ENCODE measurements at regions not wholly inside any gene's neighbourhood (a gene's known extent, or its start where the extent isn't known, plus 50 kb on each side); places are given as distances from the start of the nearest gene placed in this dataset.

DNA sequence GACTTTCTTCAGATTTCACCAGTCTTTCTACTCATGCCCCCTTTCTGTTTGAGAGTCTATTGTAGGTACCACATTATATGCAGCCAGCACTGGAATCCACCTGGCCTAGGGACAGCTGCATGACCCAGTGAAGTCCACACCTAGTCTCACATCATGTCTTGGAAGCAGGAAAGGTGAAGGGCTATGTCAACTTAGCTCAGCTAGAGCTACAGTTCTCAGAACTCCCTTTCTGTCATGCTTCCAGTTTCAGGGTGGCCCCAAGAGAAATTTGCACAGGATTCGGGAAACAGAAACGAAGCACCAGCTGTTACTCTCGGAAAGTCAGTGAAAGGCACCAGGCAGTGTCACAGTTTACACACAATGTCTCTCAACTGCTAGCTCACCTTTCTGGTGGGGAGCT is 51.6 kb upstream of the NLRP1 start:
- DNase-seq = no peak
- Histone ChIP-seq H3K79me2 (ENCODE audit: insufficient read depth, low read length) (no peaks in the 10 kb centered on the region), H3K4me3 (ENCODE audit: low read depth in 1 of 2, low read length in 2 of 2) (no peak overlapping the region), H3K27me3 (ENCODE audit: insufficient read depth, low read length, poor library complexity) (peaks cover 36% of the 10 kb centered on the region), H3K36me3 (ENCODE audit: insufficient read depth, low read length) (no peaks in the 10 kb centered on the region), H3K9ac (ENCODE audit: low read depth, low read length) (no peak overlapping the region), H4K20me1 (ENCODE audit: insufficient read depth, low read length) (no peaks in the 10 kb centered on the region; the same call in 1 of the 2 replicates), H3K27ac (ENCODE audit: low read length) (no peak overlapping the region), H3K4me1 (ENCODE audit: insufficient read depth, low read length) (no peaks in the 10 kb centered on the region), H3K4me2 (ENCODE audit: insufficient read depth, low read length) (no peak overlapping the region), H3K9me3 (ENCODE audit: insufficient read depth, low read length, severe bottlenecking) (no peaks in the 10 kb centered on the region), H2AFZ (ENCODE audit: low read depth, low read length) (no peak overlapping the region)
- no peak for ATAC-seq (ENCODE audit: insufficient read depth, low read depth)
- TF ChIP-seq CTCF (IDR thresholded peaks at IDR 0.05; ENCODE audit: borderline replicate concordance, extremely low read depth, low read length, poor library complexity, severe bottlenecking) (no peak), EZH2 (IDR thresholded peaks at IDR 0.05; ENCODE audit: borderline replicate concordance, low read depth, low read length, severe bottlenecking) (no peak)

DNA sequence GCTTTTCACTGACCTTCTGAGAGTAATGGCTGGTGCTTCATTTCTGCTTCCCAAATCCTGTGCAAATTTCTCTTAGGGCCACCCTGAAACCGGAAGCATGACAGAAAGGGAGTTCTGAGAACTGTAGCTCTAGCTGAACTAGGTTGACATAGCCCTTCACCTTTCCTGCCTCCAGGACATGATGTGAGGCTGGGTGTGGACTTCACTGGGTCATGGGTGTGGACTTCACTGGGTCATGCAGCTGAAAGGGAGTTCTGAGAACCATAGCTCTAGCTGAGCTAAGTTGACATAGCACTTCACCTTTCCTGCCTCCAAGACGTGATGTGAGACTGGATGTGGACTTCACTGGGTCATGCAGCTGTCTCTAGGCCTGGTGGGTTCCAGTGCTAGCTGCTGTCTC is 54.3 kb upstream of the NLRP1 start:
- Histone ChIP-seq H3K27ac (ENCODE audit: low read length) (no peak overlapping the region), H3K9me3 (ENCODE audit: insufficient read depth, low read length, severe bottlenecking) (no peaks in the 10 kb centered on the region), H3K36me3 (ENCODE audit: insufficient read depth, low read length) (no peaks in the 10 kb centered on the region), H4K20me1 (ENCODE audit: insufficient read depth, low read length) (no peaks in the 10 kb centered on the region; the same call in 1 of the 2 replicates), H3K4me3 (ENCODE audit: low read depth in 1 of 2, low read length in 2 of 2) (no peak overlapping the region), H3K27me3 (ENCODE audit: insufficient read depth, low read length, poor library complexity) (peaks cover 30% of the 10 kb centered on the region), H2AFZ (ENCODE audit: low read depth, low read length) (no peak overlapping the region), H3K9ac (ENCODE audit: low read depth, low read length) (no peak overlapping the region), H3K4me1 (ENCODE audit: insufficient read depth, low read length) (no peaks in the 10 kb centered on the region), H3K79me2 (ENCODE audit: insufficient read depth, low read length) (no peaks in the 10 kb centered on the region), H3K4me2 (ENCODE audit: insufficient read depth, low read length) (no peak overlapping the region)
- no peak for TF ChIP-seq EZH2 (IDR thresholded peaks at IDR 0.05; ENCODE audit: borderline replicate concordance, low read depth, low read length, severe bottlenecking)
- no peak for TF ChIP-seq CTCF (IDR thresholded peaks at IDR 0.05; ENCODE audit: borderline replicate concordance, extremely low read depth, low read length, poor library complexity, severe bottlenecking)
- ATAC-seq (ENCODE audit: insufficient read depth, low read depth) (no peak), DNase-seq (no peak)

GRCh38 chr17:5640726-5641125 is 56.4 kb upstream of the NLRP1 start:
- peaks cover 33% of the 10 kb centered on the region for H3K27me3 ChIP-seq (ENCODE audit: insufficient read depth, low read length, poor library complexity)
- ATAC-seq (ENCODE audit: insufficient read depth, low read depth) = no peak
- TF ChIP-seq CTCF (IDR thresholded peaks at IDR 0.05; ENCODE audit: borderline replicate concordance, extremely low read depth, low read length, poor library complexity, severe bottlenecking) (no peak), EZH2 (IDR thresholded peaks at IDR 0.05; ENCODE audit: borderline replicate concordance, low read depth, low read length, severe bottlenecking) (no peak)

GRCh38 chr17:5642752-5643151 is 58.4 kb upstream of the NLRP1 start:
- TF ChIP-seq CTCF (IDR thresholded peaks at IDR 0.05; ENCODE audit: borderline replicate concordance, extremely low read depth, low read length, poor library complexity, severe bottlenecking) = no peak
- ATAC-seq (ENCODE audit: insufficient read depth, low read depth) (no peak), DNase-seq (no peak)
- Histone ChIP-seq H3K27me3 (ENCODE audit: insufficient read depth, low read length, poor library complexity) (peaks cover 30% of the 10 kb centered on the region), H3K4me3 (ENCODE audit: low read depth in 1 of 2, low read length in 2 of 2) (no peak overlapping the region), H3K9me3 (ENCODE audit: insufficient read depth, low read length, severe bottlenecking) (no peaks in the 10 kb centered on the region), H4K20me1 (ENCODE audit: insufficient read depth, low read length) (no peaks in the 10 kb centered on the region; the same call in 1 of the 2 replicates), H3K79me2 (ENCODE audit: insufficient read depth, low read length) (no peaks in the 10 kb centered on the region), H3K4me1 (ENCODE audit: insufficient read depth, low read length) (no peaks in the 10 kb centered on the region), H3K9ac (ENCODE audit: low read depth, low read length) (no peak overlapping the region), H2AFZ (ENCODE audit: low read depth, low read length) (no peak overlapping the region), H3K4me2 (ENCODE audit: insufficient read depth, low read length) (no peak overlapping the region), H3K27ac (ENCODE audit: low read length) (no peak overlapping the region), H3K36me3 (ENCODE audit: insufficient read depth, low read length) (no peaks in the 10 kb centered on the region)

More at GRCh38 chr17:5640726-5641125, 56.4 kb upstream of the NLRP1 start:
- Histone ChIP-seq H3K4me2 (ENCODE audit: insufficient read depth, low read length) (no peak overlapping the region), H3K27ac (ENCODE audit: low read length) (no peak overlapping the region), H3K9ac (ENCODE audit: low read depth, low read length) (no peak overlapping the region), H3K4me3 (ENCODE audit: low read depth in 1 of 2, low read length in 2 of 2) (no peak overlapping the region), H2AFZ (ENCODE audit: low read depth, low read length) (no peak overlapping the region), H3K79me2 (ENCODE audit: insufficient read depth, low read length) (no peaks in the 10 kb centered on the region), H3K9me3 (ENCODE audit: insufficient read depth, low read length, severe bottlenecking) (no peaks in the 10 kb centered on the region), H3K4me1 (ENCODE audit: insufficient read depth, low read length) (no peaks in the 10 kb centered on the region), H4K20me1 (ENCODE audit: insufficient read depth, low read length) (no peaks in the 10 kb centered on the region; the same call in 1 of the 2 replicates), H3K36me3 (ENCODE audit: insufficient read depth, low read length) (no peaks in the 10 kb centered on the region)
- no peak for DNase-seq
